Umbilical cord (tissue), 1 donor: ENCODE measurements at regions not wholly inside any gene's neighbourhood (a gene's known extent, or its start where the extent isn't known, plus 50 kb on each side); places are given as distances from the start of the nearest gene placed in this dataset.
"Not testable (repeated sequence)": the region's sequence is repeated elsewhere in the genome, so short reads cannot be mapped to it uniquely, and the experiment has no call there.

ENCODE experiments used
- DNase-seq: peaks from one replicate; pipeline ENCODE4 v3.0.0-alpha.2; 2015; ENCODE audit warnings: low spot score

- DNase-seq: peak; percentile 50
These were observed 91.1 kb upstream of the ANKRD10 start for GRCh38 chr13:111005808-111006505.

- no peak for DNase-seq
These were observed 90.5 kb upstream of the ANKRD10 start for GRCh38 chr13:111005364-111005763.

DNA sequence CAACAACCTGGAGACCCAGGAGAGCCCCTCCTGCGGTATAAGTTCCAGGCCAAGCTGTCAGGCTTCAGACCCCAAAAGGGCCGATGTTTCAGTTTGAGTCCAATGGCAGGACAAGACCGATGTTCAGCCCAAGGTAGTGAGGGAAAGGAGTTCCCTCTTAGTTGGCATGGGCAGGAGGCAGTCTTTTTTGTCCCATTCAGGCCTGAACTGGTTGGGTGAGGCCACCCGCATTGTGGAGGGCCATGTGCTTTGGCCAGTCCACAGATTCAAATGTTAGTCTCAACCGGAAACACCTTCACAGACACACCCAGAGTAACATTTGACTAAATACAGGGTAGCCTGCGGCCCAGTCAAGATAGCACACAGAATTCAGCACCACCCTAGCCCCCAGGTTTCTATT lies 89.6 kb upstream of the ANKRD10 start:
- no peak for DNase-seq

DNA sequence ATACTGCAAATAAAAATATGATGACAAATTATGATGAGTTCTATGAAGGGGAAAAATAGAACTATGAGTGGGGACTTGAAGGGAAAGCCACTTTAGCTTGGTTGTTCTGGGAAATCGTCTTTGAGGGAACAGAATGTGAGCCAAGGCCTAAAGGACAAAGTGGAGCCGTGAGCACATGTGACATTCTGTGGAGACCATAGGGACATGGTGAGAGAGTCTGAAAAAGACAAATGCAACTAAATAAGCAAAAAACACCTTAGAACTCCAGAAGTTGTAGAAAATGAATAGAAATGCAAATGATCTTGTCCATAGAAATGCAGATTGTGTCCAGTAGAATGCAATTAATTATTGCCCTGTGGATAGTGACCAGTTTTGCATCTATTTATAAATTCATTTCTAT lies 86.8 kb upstream of the ANKRD10 start:
- DNase-seq: no peak

DNA sequence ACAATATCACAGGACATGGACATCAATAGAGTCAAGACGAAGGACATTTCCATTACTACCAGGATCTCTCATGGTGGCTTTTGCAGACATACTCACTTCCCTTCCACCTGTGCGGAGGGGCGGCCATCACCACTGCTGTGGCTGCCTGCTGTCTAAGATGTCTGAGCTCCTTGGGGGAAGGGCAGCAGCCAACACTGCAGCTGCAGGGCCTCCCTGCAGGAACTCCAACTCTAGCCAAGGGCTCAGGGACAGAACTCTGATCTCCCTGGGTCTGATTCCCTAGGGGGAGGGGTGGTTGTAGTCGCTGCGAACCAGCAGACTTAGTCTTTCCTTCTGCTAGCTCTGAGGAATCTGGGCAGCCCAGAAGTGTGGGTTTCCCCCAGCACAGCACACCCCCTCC lies 78.9 kb upstream of the ANKRD10 start:
- DNase-seq: no peak

DNA sequence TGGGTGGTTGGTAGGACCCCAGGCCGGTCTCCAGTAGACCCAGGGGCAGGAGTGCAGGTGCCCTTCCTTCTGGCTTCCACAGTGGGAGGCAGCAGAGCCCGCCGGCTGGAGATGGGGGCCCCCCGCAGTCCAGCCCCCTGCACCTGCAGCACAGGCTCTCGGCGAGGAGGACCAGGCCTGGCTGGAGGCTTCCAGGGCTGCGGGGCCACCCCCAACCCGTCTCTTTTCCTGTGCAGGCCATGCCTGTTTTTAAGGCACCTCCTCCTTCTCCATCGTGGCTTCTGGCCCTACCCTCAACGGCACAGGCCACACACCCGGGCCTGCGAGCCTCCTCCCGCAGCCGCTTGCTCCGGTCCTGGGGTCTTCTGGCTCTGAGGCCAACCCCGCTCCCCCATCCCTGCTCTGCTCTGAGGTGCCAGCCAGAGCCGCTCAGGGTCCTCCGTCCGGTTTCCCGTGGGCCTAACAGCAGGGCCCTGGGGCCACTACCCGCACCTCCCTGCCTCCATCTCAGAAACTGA lies 77.2 kb upstream of the ANKRD10 start:
- DNase-seq: no peak

DNA sequence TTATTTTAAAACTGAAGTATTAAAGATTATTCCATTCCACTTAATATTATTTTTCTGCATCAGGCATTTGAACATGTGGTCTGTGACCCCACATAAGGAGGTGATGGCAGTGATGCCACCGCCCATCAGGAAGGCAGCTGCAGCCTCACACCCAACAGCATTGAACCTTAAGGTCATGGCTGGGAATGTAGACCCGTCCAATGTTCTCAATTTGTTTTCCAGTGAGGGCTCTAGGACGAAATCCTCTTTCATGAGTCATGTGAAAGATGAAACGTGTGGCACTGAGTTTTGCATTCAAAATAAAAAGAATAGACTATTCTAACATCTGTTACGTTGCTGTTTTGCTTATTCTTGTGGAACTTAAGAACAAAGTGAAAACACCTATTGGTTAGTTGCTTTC lies 74.5 kb upstream of the ANKRD10 start:
- no peak for DNase-seq

DNA sequence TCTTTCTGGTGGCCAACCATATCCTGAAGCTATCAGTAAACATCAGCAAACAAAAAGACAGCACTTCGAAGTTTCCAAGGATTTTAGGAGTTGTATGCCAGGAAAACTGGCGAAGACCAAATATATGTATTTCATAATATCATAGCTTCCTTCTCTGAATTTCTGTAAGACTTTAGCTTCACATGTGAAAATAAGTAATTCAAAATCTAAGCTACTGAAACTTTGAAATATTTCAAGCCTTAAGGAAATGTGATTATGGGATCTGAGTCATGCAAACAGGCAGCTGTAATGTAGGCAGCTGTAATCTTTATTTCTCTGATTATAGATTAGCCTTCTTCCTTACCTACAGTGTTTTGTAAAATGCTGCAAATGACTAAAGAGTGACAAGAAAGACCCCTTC lies 70.7 kb upstream of the ANKRD10 start:
- peak; percentile 54 for DNase-seq

DNA sequence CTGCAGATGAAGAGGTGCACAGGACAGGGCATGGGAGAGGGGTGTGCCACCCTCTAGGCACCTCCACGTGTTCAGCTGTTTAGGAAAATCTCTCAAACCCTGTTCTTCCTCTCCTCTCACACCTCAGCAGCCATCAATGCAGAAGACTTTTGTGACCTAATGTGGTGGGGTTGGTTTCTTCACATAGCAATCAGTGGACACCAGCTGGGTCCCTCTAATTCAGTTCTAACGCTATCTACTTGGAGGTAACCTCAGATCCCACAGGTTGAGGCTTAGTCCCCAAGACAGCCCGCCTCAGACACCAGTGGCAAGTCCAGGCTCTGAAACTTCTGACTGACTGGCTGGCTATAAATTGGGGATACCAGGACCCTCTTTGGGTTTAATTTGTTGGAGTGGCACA lies 69.9 kb upstream of the ANKRD10 start:
- DNase-seq: no peak

- no peak for DNase-seq
These were observed 69.5 kb upstream of the ANKRD10 start for GRCh38 chr13:110984381-110984780.

GRCh38 chr13:110983241-110983640 lies 68.4 kb upstream of the ANKRD10 start:
- peak; percentile 22 for DNase-seq

- DNase-seq: no peak
These were observed 66.5 kb upstream of the ANKRD10 start for GRCh38 chr13:110981379-110981778.

DNA sequence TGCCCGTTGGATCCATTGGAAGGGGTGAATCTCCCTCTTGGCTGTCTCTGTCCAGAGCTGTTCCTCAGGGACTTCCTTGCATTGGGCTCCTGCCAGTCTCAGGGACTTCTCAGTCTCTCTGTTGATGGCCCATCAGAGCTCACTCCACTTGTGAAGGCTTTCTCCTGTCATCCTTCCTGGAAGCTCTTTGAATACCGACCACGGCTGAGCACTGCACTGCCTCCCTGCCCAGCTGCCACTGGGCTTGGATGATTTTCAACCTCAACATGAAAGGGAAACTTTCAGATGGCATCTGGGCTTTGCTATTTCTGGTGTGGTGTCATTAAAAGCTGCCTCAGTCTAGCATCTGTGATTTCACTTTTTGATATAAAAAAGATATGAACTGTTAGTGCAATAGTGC lies 66.1 kb upstream of the ANKRD10 start:
- no peak for DNase-seq

DNA sequence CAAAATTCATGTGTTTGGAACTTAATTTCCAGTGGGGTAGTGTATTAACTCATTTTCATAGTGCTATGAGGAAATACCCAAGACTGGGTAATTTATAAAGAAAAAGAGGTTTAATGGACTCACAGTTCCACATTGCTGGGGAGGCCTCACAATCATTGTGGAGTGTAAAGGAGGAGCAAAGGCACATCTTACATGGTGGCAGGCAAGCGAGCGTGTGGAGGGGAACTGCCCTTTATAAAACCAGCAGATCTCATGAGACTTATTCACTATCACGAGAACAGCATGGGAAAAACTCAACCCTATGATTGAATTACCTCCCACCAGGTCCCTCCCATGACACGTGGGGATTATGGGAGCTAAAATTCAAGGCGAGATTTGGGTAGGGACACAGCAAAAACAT lies 64.3 kb upstream of the ANKRD10 start:
- DNase-seq: not testable (repeated sequence)

GRCh38 chr13:110978390-110978789 lies 63.5 kb upstream of the ANKRD10 start:
- DNase-seq: peak; percentile 23

- DNase-seq: no peak
These were observed 61.9 kb upstream of the ANKRD10 start for GRCh38 chr13:110976785-110977184.

GRCh38 chr13:110973007-110973700 lies 58.3 kb upstream of the ANKRD10 start:
- DNase-seq: no peak

GRCh38 chr13:110971486-110971885 lies 56.6 kb upstream of the ANKRD10 start:
- no peak for DNase-seq

DNA sequence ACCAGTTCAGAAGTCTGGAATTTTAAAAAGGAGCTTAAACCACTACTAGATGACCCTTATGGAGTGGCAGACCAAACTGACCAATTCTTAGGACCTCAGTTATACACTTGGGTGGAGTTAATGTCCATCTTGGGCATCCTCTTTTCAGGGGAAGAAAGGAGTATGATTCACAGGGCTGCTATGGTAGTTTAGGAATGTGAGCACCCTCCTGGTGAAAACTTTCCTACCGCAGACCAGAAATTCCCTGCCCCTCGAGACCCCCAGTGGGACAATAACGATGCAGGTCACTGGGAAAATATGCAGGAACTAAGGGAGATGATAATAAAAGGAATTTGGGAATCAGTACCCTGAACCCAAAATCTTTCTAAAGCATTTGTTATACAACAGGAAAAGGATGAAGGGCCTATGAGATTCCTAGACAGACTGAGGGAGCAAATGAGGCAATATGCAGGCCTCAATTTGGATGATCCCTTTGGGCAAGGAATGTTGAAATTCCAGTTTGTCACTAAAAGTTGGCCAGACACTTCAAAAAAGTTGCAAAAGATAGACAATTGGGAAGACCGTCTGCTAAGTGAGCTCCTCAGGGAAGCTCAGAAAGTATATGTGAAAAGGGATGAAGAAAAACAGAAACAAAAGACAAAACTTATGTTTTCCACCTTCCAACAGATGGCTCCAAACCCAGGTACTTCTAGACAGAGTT lies 52.4 kb upstream of the ANKRD10 start:
- DNase-seq: not testable (repeated sequence)

- no peak for DNase-seq
These were observed 50.9 kb upstream of the ANKRD10 start for GRCh38 chr13:110965755-110966134.

DNA sequence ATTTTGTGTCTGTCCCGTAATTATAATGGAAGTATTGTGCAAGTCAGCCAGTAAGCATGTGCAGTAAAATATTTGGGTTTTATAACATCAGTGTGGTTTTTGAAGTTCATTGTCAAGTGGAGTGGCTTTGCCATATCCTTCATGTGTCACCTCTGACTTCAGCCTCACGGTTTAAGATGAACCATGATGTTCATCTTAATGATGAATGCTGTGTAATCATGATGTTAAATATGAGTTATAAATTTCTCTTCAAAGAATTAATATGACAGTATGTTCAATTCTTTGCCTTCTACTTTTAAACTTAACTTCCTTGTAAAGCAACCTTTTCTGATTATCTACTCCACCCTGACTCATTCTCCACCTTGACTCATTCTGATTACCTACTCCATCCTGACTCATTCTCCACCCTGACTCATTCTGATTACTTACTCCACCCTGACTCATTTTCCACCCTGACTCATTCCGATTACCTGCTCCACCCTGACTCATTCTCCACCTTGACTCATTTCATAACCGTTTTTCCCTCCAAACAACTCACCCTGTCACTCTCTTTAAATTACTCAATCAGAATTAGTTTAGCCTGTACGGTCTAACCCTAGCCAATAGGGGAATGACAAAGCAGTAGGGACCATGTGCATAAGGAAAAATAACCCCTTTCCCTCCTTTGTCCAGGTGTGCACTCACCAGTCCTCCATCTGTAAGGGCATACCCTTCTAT lies 50.3 kb upstream of the ANKRD10 start:
- DNase-seq: no peak
